GM19463 (cell line): ENCODE measurements at regions not wholly inside any gene's neighbourhood (a gene's known extent, or its start where the extent isn't known, plus 50 kb on each side); places are given as distances from the start of the nearest gene placed in this dataset.
"Not testable (repeated sequence)": the region's sequence is repeated elsewhere in the genome, so short reads cannot be mapped to it uniquely, and the experiment has no call there.

Source experiments
- ATAC-seq: cut with Tn5 transposase; IDR thresholded peaks from one replicate; pipeline ENCODE4 v1.9.1; 2021; ENCODE audit warnings: mild to moderate bottlenecking, moderate library complexity; ENCODE audit not compliant: unreplicated experiment

- no peak for ATAC-seq
These were observed 119.4 kb upstream of the SPIN4 start for GRCh38 chrX:63470506-63470905.

- ATAC-seq, result no peak
These were observed 115.6 kb upstream of the SPIN4 start for GRCh38 chrX:63466690-63467089.

GRCh38 chrX:63458981-63459380 is 107.8 kb upstream of the SPIN4 start:
- no peak for ATAC-seq

GRCh38 chrX:63453571-63453970 is 102.4 kb upstream of the SPIN4 start:
- no peak for ATAC-seq

GRCh38 chrX:63441717-63442116 is 90.6 kb upstream of the SPIN4 start:
- ATAC-seq, result no peak

- no peak for ATAC-seq
These were observed 88.4 kb upstream of the SPIN4 start for GRCh38 chrX:63439580-63439979.

GRCh38 chrX:63436865-63437264 is 85.7 kb upstream of the SPIN4 start:
- no peak for ATAC-seq

GRCh38 chrX:63434665-63435064 is 83.5 kb upstream of the SPIN4 start:
- no peak for ATAC-seq

- no peak for ATAC-seq
These were observed 83.1 kb upstream of the SPIN4 start for GRCh38 chrX:63434206-63434605.

GRCh38 chrX:63430026-63430425 is 78.9 kb upstream of the SPIN4 start:
- ATAC-seq, result no peak

GRCh38 chrX:63428348-63428747 is 77.2 kb upstream of the SPIN4 start:
- no peak for ATAC-seq

GRCh38 chrX:63426519-63426918 is 75.4 kb upstream of the SPIN4 start:
- no peak for ATAC-seq

- ATAC-seq, result no peak
These were observed 72.9 kb upstream of the SPIN4 start for GRCh38 chrX:63424063-63424462.

- no peak for ATAC-seq
These were observed 70.3 kb upstream of the SPIN4 start for GRCh38 chrX:63421411-63421810.

- no peak for ATAC-seq
These were observed 67.1 kb upstream of the SPIN4 start for GRCh38 chrX:63418211-63418610.

GRCh38 chrX:63417649-63418048 is 66.5 kb upstream of the SPIN4 start:
- ATAC-seq, result no peak

GRCh38 chrX:63409934-63410333 is 58.8 kb upstream of the SPIN4 start:
- not testable (repeated sequence) for ATAC-seq

GRCh38 chrX:63408050-63408449 is 56.9 kb upstream of the SPIN4 start:
- no peak for ATAC-seq

GRCh38 chrX:63404332-63404731 is 53.2 kb upstream of the SPIN4 start:
- no peak for ATAC-seq

GRCh38 chrX:63402106-63402505 is 51.0 kb upstream of the SPIN4 start:
- no peak for ATAC-seq
